HG02642 (cell line): ENCODE measurements at regions not wholly inside any gene's neighbourhood (a gene's known extent, or its start where the extent isn't known, plus 50 kb on each side); places are given as distances from the start of the nearest gene placed in this dataset.

Experiments
- ATAC-seq: cut with Tn5 transposase; IDR thresholded peaks from one replicate; pipeline ENCODE4 v1.9.1; 2021; ENCODE audit warnings: mild to moderate bottlenecking; ENCODE audit not compliant: unreplicated experiment, poor library complexity

GRCh38 chr18:2471523-2471922 is 99.8 kb downstream of the METTL4 start:
- ATAC-seq = no peak

- ATAC-seq = no peak
These were observed 92.6 kb downstream of the METTL4 start for GRCh38 chr18:2478662-2479061.

- no peak for ATAC-seq
These were observed 90.8 kb downstream of the METTL4 start for GRCh38 chr18:2480536-2480935.

- ATAC-seq = no peak
These were observed 88.4 kb downstream of the METTL4 start for GRCh38 chr18:2482706-2483475.

GRCh38 chr18:2485983-2486382 is 85.3 kb downstream of the METTL4 start:
- ATAC-seq = no peak

GRCh38 chr18:2486426-2486825 is 84.9 kb downstream of the METTL4 start:
- no peak for ATAC-seq
